ENCODE measurements at regions not wholly inside any gene's neighbourhood (a gene's known extent, or its start where the extent isn't known, plus 50 kb on each side); places are given as distances from the start of the nearest gene placed in this dataset.
A peak's percentile ranks its signal among the peaks of the same experiment; 100 is the strongest.

DNA sequence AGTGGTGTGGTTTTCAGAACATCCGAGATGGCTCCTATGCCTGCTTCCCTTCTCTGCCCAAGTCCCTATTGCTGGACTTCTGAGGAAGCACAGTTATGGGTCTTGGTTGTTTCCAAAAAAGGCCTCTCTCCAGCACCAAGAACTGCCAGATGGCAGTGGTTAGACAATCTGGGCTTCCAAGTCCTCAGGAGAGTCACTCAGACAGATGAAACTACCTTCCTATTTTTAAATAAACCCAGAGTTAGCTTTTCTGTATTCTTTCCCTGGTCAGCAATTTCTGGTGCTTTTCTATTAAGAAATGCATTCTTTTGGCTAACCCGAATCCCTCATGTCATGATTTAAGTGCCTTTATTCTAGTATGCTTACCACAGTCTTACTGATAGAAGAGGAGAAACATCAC is 245.9 kb downstream of the PRDM2 start:
- peak overlapping the region; percentile 27 for H3K27ac Mint-ChIP-seq (ENCODE audit: low read depth, unreplicated experiment)
- H3K4me3 Mint-ChIP-seq (ENCODE audit: unreplicated experiment), result no peak overlapping the region
- intact Hi-C loops (cut with micrococcal nuclease), result no loop called here
- TF ChIP-seq, protein P1, sequence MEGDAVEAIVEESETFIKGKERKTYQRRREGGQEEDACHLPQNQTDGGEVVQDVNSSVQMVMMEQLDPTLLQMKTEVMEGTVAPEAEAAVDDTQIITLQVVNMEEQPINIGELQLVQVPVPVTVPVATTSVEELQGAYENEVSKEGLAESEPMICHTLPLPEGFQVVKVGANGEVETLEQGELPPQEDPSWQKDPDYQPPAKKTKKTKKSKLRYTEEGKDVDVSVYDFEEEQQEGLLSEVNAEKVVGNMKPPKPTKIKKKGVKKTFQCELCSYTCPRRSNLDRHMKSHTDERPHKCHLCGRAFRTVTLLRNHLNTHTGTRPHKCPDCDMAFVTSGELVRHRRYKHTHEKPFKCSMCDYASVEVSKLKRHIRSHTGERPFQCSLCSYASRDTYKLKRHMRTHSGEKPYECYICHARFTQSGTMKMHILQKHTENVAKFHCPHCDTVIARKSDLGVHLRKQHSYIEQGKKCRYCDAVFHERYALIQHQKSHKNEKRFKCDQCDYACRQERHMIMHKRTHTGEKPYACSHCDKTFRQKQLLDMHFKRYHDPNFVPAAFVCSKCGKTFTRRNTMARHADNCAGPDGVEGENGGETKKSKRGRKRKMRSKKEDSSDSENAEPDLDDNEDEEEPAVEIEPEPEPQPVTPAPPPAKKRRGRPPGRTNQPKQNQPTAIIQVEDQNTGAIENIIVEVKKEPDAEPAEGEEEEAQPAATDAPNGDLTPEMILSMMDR (IDR thresholded peaks at IDR 0.05; ENCODE audit: unreplicated experiment), result no peak
- no peak for DNase-seq (ENCODE audit: unreplicated experiment)
- no peaks in the 10 kb centered on the region for H3K27me3 Mint-ChIP-seq (ENCODE audit: insufficient read depth, unreplicated experiment)
- H3K9me3 Mint-ChIP-seq (ENCODE audit: unreplicated experiment), result peaks cover 9% of the 10 kb centered on the region
- ChIA-PET CTCF (interaction anchor here (0.7 kb wide), 1 partner anchor 244 kb away, joined by 4 read pairs; no protein-coding TSS in a partner anchor), POLR2A (no interaction called here)
- BruUV-seq (replicated peaks), result no TSS peak
- H3K36me3 Mint-ChIP-seq (ENCODE audit: insufficient read depth, unreplicated experiment), result no peaks in the 10 kb centered on the region
- H3K4me1 Mint-ChIP-seq (ENCODE audit: insufficient read depth, unreplicated experiment), result peaks cover 34% of the 10 kb centered on the region

DNA sequence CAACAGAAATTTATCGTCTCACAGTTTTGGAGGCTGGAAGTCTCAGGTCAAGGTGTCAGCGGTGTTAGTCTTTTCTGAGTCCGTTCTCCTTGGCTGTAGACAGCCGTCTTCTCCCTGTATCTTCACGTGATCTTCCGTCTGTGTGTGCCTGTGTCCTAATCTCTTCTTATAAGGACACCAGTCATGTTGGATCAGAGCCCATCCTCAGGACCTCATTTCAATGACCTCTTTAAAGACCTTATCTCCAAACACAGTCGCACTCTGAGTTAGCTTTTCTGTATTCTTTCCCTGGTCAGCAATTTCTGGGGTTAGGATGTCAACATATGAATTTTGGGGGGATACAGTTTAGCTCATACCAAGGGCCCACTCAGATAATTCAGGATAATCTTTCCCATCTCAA is 247.7 kb downstream of the PRDM2 start:
- peak overlapping the region; percentile 96 for H3K27ac Mint-ChIP-seq (ENCODE audit: low read depth, unreplicated experiment)
- no peak overlapping the region for H3K4me3 Mint-ChIP-seq (ENCODE audit: unreplicated experiment)
- ChIA-PET CTCF (no interaction called here), POLR2A (interaction anchor here (0.6 to 1.6 kb wide), 2 partner anchors 11 to 86 kb away, joined by 3 read pairs; no protein-coding TSS in a partner anchor)
- intact Hi-C loops (cut with micrococcal nuclease), result no loop called here
- no peaks in the 10 kb centered on the region for H3K27me3 Mint-ChIP-seq (ENCODE audit: insufficient read depth, unreplicated experiment)
- H3K4me1 Mint-ChIP-seq (ENCODE audit: insufficient read depth, unreplicated experiment), result peaks cover 48% of the 10 kb centered on the region
- BruUV-seq (replicated peaks), result no TSS peak
- no peaks in the 10 kb centered on the region for H3K36me3 Mint-ChIP-seq (ENCODE audit: insufficient read depth, unreplicated experiment)
- peaks cover 5% of the 10 kb centered on the region for H3K9me3 Mint-ChIP-seq (ENCODE audit: unreplicated experiment)
- no peak for DNase-seq (ENCODE audit: unreplicated experiment)
- TF ChIP-seq, protein P1 (IDR thresholded peaks at IDR 0.05; ENCODE audit: unreplicated experiment), result no peak

DNA sequence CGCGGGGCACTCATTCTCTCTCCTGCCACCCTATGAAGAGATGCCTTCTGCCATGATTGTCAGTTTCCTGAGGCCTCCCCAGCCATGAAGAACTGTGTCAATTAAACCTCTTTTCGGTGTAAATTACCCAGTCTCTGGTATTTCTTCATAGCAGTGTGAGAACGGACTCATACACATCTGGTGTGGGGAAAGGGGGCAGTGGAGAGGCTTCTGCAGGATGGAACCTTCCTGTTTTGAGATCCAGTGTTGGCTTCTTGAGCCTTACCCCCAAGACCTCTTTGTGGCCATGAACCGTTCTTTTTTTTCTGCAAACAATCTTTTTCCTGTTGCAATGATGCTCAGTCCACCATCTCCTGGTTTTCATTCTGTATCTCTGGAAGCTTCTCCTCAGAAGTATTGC is 248.4 kb downstream of the PRDM2 start:
- ChIA-PET CTCF (interaction anchor here (0.7 kb wide), 2 partner anchors 34 to 401 kb away, joined by 3 to 4 read pairs; no protein-coding TSS in a partner anchor), POLR2A (interaction anchor here (0.5 to 1.6 kb wide), 14 partner anchors 11 to 498 kb away, joined by 3 to 9 read pairs (median 3); no protein-coding TSS in a partner anchor)
- Mint-ChIP-seq H3K27me3 (ENCODE audit: insufficient read depth, unreplicated experiment) (no peaks in the 10 kb centered on the region), H3K4me1 (ENCODE audit: insufficient read depth, unreplicated experiment) (peaks cover 48% of the 10 kb centered on the region), H3K9me3 (ENCODE audit: unreplicated experiment) (no peaks in the 10 kb centered on the region), H3K27ac (ENCODE audit: low read depth, unreplicated experiment) (peak overlapping the region; percentile 96), H3K36me3 (ENCODE audit: insufficient read depth, unreplicated experiment) (no peaks in the 10 kb centered on the region), H3K4me3 (ENCODE audit: unreplicated experiment) (peak overlapping the region; percentile 33)
- no TSS peak for BruUV-seq (replicated peaks)
- intact Hi-C loops (cut with micrococcal nuclease), result no loop called here
- TF ChIP-seq, protein P1 (IDR thresholded peaks at IDR 0.05; ENCODE audit: unreplicated experiment), result no peak
- no peak for DNase-seq (ENCODE audit: unreplicated experiment)

DNA sequence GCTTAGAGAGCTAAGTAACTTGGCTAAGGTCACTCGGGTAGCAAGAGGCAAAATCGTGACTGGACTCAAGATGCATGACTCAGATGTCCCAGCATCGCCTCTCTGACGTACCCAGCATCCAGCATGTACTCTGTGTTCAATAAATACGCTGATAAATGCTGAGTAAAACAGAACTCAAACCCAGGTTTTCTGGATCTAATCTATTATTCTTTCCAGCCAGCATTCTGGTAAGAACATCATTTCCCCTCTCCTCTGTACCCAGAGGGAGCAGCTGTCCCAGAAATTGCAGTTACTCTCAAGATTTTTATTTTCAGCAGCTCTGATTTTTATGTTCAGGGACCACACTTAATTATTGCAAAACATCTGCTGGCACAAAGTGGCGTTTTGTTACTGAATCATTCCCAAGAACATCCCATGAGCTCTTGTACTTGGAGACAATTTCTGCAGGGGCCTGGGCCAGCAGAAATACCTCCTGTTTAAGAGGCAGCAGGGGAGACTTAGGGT is 249.0 kb downstream of the PRDM2 start:
- no TSS peak for BruUV-seq (replicated peaks)
- H3K36me3 Mint-ChIP-seq (ENCODE audit: insufficient read depth, unreplicated experiment), result no peaks in the 10 kb centered on the region
- CTCF ChIA-PET, result interaction anchor here (0.5 to 1.0 kb wide), 8 partner anchors 10 to 798 kb away, joined by 3 to 6 read pairs (median 4); no protein-coding TSS in a partner anchor

More for the DNA sequence above, 249.0 kb downstream of the PRDM2 start:
- peak; percentile 77 for DNase-seq (ENCODE audit: unreplicated experiment)
- Mint-ChIP-seq H3K4me1 (ENCODE audit: insufficient read depth, unreplicated experiment) (peaks cover 48% of the 10 kb centered on the region), H3K9me3 (ENCODE audit: unreplicated experiment) (no peaks in the 10 kb centered on the region), H3K27me3 (ENCODE audit: insufficient read depth, unreplicated experiment) (no peaks in the 10 kb centered on the region), H3K4me3 (ENCODE audit: unreplicated experiment) (peak overlapping the region; percentile 33), H3K27ac (ENCODE audit: low read depth, unreplicated experiment) (peak overlapping the region; percentile 96)
- POLR2A ChIA-PET, result interaction anchor here (0.5 to 1.6 kb wide), 16 partner anchors 11 to 1782 kb away, joined by 3 to 9 read pairs (median 3); no protein-coding TSS in a partner anchor
- TF ChIP-seq, protein P1 (IDR thresholded peaks at IDR 0.05; ENCODE audit: unreplicated experiment), result no peak
- intact Hi-C loops (cut with micrococcal nuclease), result no loop called here

Data from MCF 10A (cell line).